Glomerular visceral epithelial cell (primary cell): ENCODE measurements at regions not wholly inside any gene's neighbourhood (a gene's known extent, or its start where the extent isn't known, plus 50 kb on each side); places are given as distances from the start of the nearest gene placed in this dataset.
"Not testable (repeated sequence)": the region's sequence is repeated elsewhere in the genome, so short reads cannot be mapped to it uniquely, and the experiment has no call there.

ENCODE experiments used
- DNase-seq: peaks from one replicate; pipeline ENCODE4 v3.0.0-alpha.2; 2016; ENCODE audit errors: extremely low spot score

- DNase-seq, result no peak
These were observed 1303.5 kb upstream of the CITED2 start for GRCh38 chr6:140677781-140678528.

GRCh38 chr6:140671926-140672325 lies 1297.5 kb upstream of the CITED2 start:
- no peak for DNase-seq

GRCh38 chr6:140670021-140670420 lies 1295.6 kb upstream of the CITED2 start:
- no peak for DNase-seq

GRCh38 chr6:140669321-140669720 lies 1294.9 kb upstream of the CITED2 start:
- DNase-seq, result no peak

- no peak for DNase-seq
These were observed 1289.3 kb upstream of the CITED2 start for GRCh38 chr6:140663772-140664171.

GRCh38 chr6:140663094-140663493 lies 1288.6 kb upstream of the CITED2 start:
- DNase-seq, result no peak

- DNase-seq, result no peak
These were observed 1287.2 kb upstream of the CITED2 start for GRCh38 chr6:140661691-140662090.

GRCh38 chr6:140660295-140660694 lies 1285.8 kb upstream of the CITED2 start:
- DNase-seq, result peak; percentile 31

- DNase-seq, result no peak
These were observed 1279.5 kb upstream of the CITED2 start for GRCh38 chr6:140653972-140654371.

GRCh38 chr6:140653506-140653905 lies 1279.1 kb upstream of the CITED2 start:
- no peak for DNase-seq

GRCh38 chr6:140649502-140649901 lies 1275.1 kb upstream of the CITED2 start:
- DNase-seq, result not testable (repeated sequence)

GRCh38 chr6:140647322-140647721 lies 1272.9 kb upstream of the CITED2 start:
- not testable (repeated sequence) for DNase-seq

GRCh38 chr6:140644017-140644416 lies 1269.6 kb upstream of the CITED2 start:
- DNase-seq, result no peak

- DNase-seq, result no peak
These were observed 1267.0 kb upstream of the CITED2 start for GRCh38 chr6:140641412-140641811.

- no peak for DNase-seq
These were observed 1262.5 kb upstream of the CITED2 start for GRCh38 chr6:140636908-140637402.

GRCh38 chr6:140636271-140636907 lies 1261.9 kb upstream of the CITED2 start:
- DNase-seq, result no peak

GRCh38 chr6:140627002-140627401 lies 1252.6 kb upstream of the CITED2 start:
- no peak for DNase-seq

- DNase-seq, result peak; percentile 17
These were observed 1249.0 kb upstream of the CITED2 start for GRCh38 chr6:140623498-140623897.

- DNase-seq, result no peak
These were observed 1246.0 kb upstream of the CITED2 start for GRCh38 chr6:140620496-140620895.

- DNase-seq, result no peak
These were observed 1235.5 kb upstream of the CITED2 start for GRCh38 chr6:140609956-140610355.

- no peak for DNase-seq
These were observed 1234.9 kb upstream of the CITED2 start for GRCh38 chr6:140609321-140609720.

GRCh38 chr6:140604786-140605185 lies 1230.3 kb upstream of the CITED2 start:
- DNase-seq, result no peak
